DMS 273 treated with DMSO at 0.1 percent for 48 hours (cell line): ENCODE measurements at regions not wholly inside any gene's neighbourhood (a gene's known extent, or its start where the extent isn't known, plus 50 kb on each side); places are given as distances from the start of the nearest gene placed in this dataset.
"Not testable (repeated sequence)": the region's sequence is repeated elsewhere in the genome, so short reads cannot be mapped to it uniquely, and the experiment has no call there.

ENCODE experiments used
- DNase-seq: peaks from one replicate; lab custom pipeline; 2025; lab: John Stamatoyannopoulos, UW

- DNase-seq: no peak
Measured at GRCh38 chr4:31784558-31784957, 1064.4 kb downstream of the PCDH7 start.

GRCh38 chr4:31787701-31788100, 1067.5 kb downstream of the PCDH7 start:
- no peak for DNase-seq

GRCh38 chr4:31788676-31789075, 1068.5 kb downstream of the PCDH7 start:
- DNase-seq: no peak

- no peak for DNase-seq
Measured at GRCh38 chr4:31791666-31792065, 1071.5 kb downstream of the PCDH7 start.

GRCh38 chr4:31793907-31794306, 1073.7 kb downstream of the PCDH7 start:
- no peak for DNase-seq

GRCh38 chr4:31797052-31797451, 1076.9 kb downstream of the PCDH7 start:
- DNase-seq: not testable (repeated sequence)

- DNase-seq: no peak
Measured at GRCh38 chr4:31803526-31804195, 1083.5 kb downstream of the PCDH7 start.

- DNase-seq: no peak
Measured at GRCh38 chr4:31807036-31807435, 1086.9 kb downstream of the PCDH7 start.

- DNase-seq: no peak
Measured at GRCh38 chr4:31844350-31844749, 1124.2 kb downstream of the PCDH7 start.

- DNase-seq: no peak
Measured at GRCh38 chr4:31851946-31852345, 1131.8 kb downstream of the PCDH7 start.

- DNase-seq: no peak
Measured at GRCh38 chr4:31877429-31877828, 1157.3 kb downstream of the PCDH7 start.

- DNase-seq: not testable (repeated sequence)
Measured at GRCh38 chr4:31880837-31881236, 1160.7 kb downstream of the PCDH7 start.

- DNase-seq: no peak
Measured at GRCh38 chr4:31896349-31896748, 1176.2 kb downstream of the PCDH7 start.

- no peak for DNase-seq
Measured at GRCh38 chr4:31905363-31905762, 1185.2 kb downstream of the PCDH7 start.

- no peak for DNase-seq
Measured at GRCh38 chr4:31908261-31908660, 1188.1 kb downstream of the PCDH7 start.

GRCh38 chr4:31917334-31917733, 1197.2 kb downstream of the PCDH7 start:
- DNase-seq: no peak

GRCh38 chr4:31918891-31919290, 1198.7 kb downstream of the PCDH7 start:
- DNase-seq: no peak

- DNase-seq: no peak
Measured at GRCh38 chr4:31923634-31924033, 1203.5 kb downstream of the PCDH7 start.

- no peak for DNase-seq
Measured at GRCh38 chr4:31929676-31930345, 1209.6 kb downstream of the PCDH7 start.

- DNase-seq: no peak
Measured at GRCh38 chr4:31946456-31946855, 1226.3 kb downstream of the PCDH7 start.

GRCh38 chr4:31947101-31947500, 1226.9 kb downstream of the PCDH7 start:
- no peak for DNase-seq

- no peak for DNase-seq
Measured at GRCh38 chr4:31949045-31949444, 1228.9 kb downstream of the PCDH7 start.

- no peak for DNase-seq
Measured at GRCh38 chr4:31955346-31955745, 1235.2 kb downstream of the PCDH7 start.

- DNase-seq: no peak
Measured at GRCh38 chr4:31959972-31960371, 1239.8 kb downstream of the PCDH7 start.
